ENCODE measurements at regions not wholly inside any gene's neighbourhood (a gene's known extent, or its start where the extent isn't known, plus 50 kb on each side); places are given as distances from the start of the nearest gene placed in this dataset.
A peak's percentile ranks its signal among the peaks of the same experiment; 100 is the strongest.

DNA sequence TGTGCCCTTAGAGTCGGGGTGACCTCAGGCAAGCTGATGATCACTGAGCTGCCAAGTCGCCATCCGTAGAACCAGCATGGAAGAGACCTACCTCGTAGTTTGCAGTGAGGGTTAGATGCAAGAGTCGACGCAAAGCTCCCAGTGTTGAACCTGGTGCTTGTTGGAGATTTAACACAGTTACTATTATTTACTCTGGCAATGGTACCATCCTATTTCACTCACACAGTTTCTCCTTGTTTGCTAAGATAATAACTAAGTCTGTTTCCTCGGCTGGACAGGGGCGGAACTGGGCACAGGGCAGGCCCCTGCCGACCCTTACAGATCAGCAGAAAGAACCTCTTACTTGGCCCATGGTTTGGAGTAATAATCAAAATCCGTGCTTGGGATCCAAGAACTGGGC lies 85.5 kb downstream of the ACAA2 start:
- no peak for FAIRE-seq
- Histone ChIP-seq H3K9ac (ENCODE audit: low read length in 3 of 3) (no peak overlapping the region), H3K27me3 (ENCODE audit: control insufficient read depth, insufficient read depth, low read length) (no peaks in the 10 kb centered on the region), H3K4me1 (ENCODE audit: control insufficient read depth in 2 of 3, insufficient read depth in 2 of 3, low read depth in 1 of 3, low read length in 3 of 3) (peaks cover 0 to 2% (median 0%) of the 10 kb centered on the region in 3 donors), H3K9me3 (ENCODE audit: control insufficient read depth in 2 of 3, insufficient read depth in 1 of 3, low read length in 3 of 3) (no peaks in the 10 kb centered on the region), H3K27ac (ENCODE audit: low read depth in 2 of 2, low read length in 2 of 2) (no peak overlapping the region), H3K36me3 (ENCODE audit: control insufficient read depth in 2 of 3, insufficient read depth in 3 of 3, low read length in 3 of 3) (no peaks in the 10 kb centered on the region), H3K4me3 (ENCODE audit: low read length in 3 of 3) (no peak overlapping the region)
- intact Hi-C loops (cut with DNase I), result no loop called here
- TF ChIP-seq, protein P1, sequence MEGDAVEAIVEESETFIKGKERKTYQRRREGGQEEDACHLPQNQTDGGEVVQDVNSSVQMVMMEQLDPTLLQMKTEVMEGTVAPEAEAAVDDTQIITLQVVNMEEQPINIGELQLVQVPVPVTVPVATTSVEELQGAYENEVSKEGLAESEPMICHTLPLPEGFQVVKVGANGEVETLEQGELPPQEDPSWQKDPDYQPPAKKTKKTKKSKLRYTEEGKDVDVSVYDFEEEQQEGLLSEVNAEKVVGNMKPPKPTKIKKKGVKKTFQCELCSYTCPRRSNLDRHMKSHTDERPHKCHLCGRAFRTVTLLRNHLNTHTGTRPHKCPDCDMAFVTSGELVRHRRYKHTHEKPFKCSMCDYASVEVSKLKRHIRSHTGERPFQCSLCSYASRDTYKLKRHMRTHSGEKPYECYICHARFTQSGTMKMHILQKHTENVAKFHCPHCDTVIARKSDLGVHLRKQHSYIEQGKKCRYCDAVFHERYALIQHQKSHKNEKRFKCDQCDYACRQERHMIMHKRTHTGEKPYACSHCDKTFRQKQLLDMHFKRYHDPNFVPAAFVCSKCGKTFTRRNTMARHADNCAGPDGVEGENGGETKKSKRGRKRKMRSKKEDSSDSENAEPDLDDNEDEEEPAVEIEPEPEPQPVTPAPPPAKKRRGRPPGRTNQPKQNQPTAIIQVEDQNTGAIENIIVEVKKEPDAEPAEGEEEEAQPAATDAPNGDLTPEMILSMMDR (IDR thresholded peaks at IDR 0.05; ENCODE audit: borderline replicate concordance, extremely low read depth, insufficient read depth), result no peak
- no peak for DNase-seq

DNA sequence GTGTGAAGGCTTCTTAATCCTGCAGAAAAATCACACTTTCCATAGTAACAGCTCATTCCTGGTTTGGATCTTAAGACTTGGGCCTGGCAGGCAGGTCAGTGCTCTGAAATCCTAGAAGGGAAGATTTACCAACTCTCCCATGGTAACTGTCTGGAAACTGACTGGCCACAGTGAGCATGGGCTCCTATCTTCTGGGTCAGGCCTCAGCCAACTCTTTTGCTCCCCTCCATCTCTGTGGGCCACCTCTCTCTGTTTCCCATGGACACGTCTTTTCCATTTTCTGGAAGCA lies 86.7 kb downstream of the ACAA2 start:
- Histone ChIP-seq H3K27me3 (ENCODE audit: control insufficient read depth, insufficient read depth, low read length) (no peaks in the 10 kb centered on the region), H3K9me3 (ENCODE audit: control insufficient read depth in 2 of 3, insufficient read depth in 1 of 3, low read length in 3 of 3) (no peaks in the 10 kb centered on the region), H3K36me3 (ENCODE audit: control insufficient read depth in 2 of 3, insufficient read depth in 3 of 3, low read length in 3 of 3) (no peaks in the 10 kb centered on the region), H3K4me3 (ENCODE audit: low read length in 3 of 3) (no peak overlapping the region), H3K27ac (ENCODE audit: low read depth in 2 of 2, low read length in 2 of 2) (no peak overlapping the region), H3K4me1 (ENCODE audit: control insufficient read depth in 2 of 3, insufficient read depth in 2 of 3, low read depth in 1 of 3, low read length in 3 of 3) (no peaks in the 10 kb centered on the region), H3K9ac (ENCODE audit: low read length in 3 of 3) (no peak overlapping the region)
- DNase-seq (no peak), FAIRE-seq (no peak)
- intact Hi-C loops (cut with DNase I), result no loop called here
- TF ChIP-seq, protein P1 (IDR thresholded peaks at IDR 0.05; ENCODE audit: borderline replicate concordance, extremely low read depth, insufficient read depth), result no peak

DNA sequence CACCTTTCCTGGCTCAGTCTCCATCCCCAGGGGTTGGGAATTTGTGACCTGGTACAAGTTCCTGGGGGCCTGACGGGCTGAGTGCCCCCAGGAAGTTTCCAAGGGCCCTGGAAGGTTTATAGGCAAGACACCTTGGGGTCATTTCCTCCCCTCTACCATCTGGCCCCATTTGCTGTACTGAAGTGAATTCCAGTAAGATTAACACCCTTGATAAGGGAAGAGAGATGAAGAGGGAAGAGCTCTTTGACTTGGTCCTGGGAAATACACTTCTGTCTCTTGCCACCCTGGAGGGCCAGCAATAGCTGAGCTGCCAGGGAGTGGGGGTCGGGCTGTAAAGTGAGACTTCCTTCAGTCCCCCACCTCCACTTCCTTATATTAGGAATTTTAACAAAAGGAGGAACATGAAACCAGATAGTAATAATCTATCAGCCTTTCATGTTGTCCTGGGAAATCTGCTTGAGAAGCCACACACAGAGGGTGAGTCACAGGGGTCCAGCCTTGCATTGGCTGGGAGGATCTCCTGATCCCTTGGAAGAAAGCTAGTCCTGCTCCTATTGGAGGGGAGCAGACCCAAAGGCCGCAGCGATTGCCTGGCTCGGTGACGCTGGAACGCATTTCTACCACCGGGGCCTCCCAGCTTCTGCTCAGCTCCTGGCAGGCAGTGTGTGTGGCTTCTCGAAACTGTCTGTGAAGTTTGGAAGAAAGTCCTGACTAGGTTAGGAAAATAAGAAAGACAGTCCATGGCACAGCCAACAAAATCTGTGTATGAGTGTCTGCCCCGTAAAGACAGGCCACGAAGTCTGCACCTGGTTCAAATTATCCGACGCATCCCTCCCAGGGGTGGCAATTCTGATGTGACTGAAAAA lies 87.3 kb downstream of the ACAA2 start:
- no peak overlapping the region for H3K4me3 ChIP-seq (ENCODE audit: low read length in 3 of 3)
- no peaks in the 10 kb centered on the region for H3K4me1 ChIP-seq (ENCODE audit: control insufficient read depth in 2 of 3, insufficient read depth in 2 of 3, low read depth in 1 of 3, low read length in 3 of 3)
- TF ChIP-seq, protein P1 (IDR thresholded peaks at IDR 0.05; ENCODE audit: borderline replicate concordance, extremely low read depth, insufficient read depth), result no peak
- no peak overlapping the region for H3K9ac ChIP-seq (ENCODE audit: low read length in 3 of 3)
- FAIRE-seq, result no peak
- no peaks in the 10 kb centered on the region for H3K9me3 ChIP-seq (ENCODE audit: control insufficient read depth in 2 of 3, insufficient read depth in 1 of 3, low read length in 3 of 3)
- intact Hi-C loops (cut with DNase I), result no loop called here
- no peak overlapping the region for H3K27ac ChIP-seq (ENCODE audit: low read depth in 2 of 2, low read length in 2 of 2)
- peak in 3 of 5 donors; percentile 28 to 57 (median 47) for DNase-seq
- H3K27me3 ChIP-seq (ENCODE audit: control insufficient read depth, insufficient read depth, low read length), result no peaks in the 10 kb centered on the region
- H3K36me3 ChIP-seq (ENCODE audit: control insufficient read depth in 2 of 3, insufficient read depth in 3 of 3, low read length in 3 of 3), result no peaks in the 10 kb centered on the region

Data from kidney (tissue), 13 donors.